GM18511 (cell line): ENCODE measurements at regions not wholly inside any gene's neighbourhood (a gene's known extent, or its start where the extent isn't known, plus 50 kb on each side); places are given as distances from the start of the nearest gene placed in this dataset.

Experiments
- ATAC-seq: cut with Tn5 transposase; IDR thresholded peaks from one replicate; pipeline ENCODE4 v1.9.1; 2021; ENCODE audit warnings: mild to moderate bottlenecking, moderate library complexity; ENCODE audit not compliant: unreplicated experiment

DNA sequence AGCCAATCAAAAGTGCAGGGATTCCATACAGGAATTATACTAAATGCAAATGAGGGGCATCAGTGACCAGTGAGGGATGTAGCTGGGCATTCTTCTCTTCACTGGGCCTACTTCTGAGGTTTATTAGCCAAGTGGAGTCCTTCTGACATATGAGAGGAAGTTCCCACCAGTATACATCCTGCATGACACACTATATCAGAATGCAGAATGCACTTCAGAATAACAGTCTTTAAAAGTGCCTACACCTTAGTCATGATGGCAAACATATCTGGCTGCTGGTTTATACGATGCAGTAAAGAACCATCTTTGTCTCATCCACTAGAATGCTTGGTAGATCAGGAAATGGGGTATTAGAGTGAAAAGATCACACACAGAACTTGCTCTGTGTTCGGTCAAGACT, 180.3 kb upstream of the PPARGC1A start:
- no peak for ATAC-seq

DNA sequence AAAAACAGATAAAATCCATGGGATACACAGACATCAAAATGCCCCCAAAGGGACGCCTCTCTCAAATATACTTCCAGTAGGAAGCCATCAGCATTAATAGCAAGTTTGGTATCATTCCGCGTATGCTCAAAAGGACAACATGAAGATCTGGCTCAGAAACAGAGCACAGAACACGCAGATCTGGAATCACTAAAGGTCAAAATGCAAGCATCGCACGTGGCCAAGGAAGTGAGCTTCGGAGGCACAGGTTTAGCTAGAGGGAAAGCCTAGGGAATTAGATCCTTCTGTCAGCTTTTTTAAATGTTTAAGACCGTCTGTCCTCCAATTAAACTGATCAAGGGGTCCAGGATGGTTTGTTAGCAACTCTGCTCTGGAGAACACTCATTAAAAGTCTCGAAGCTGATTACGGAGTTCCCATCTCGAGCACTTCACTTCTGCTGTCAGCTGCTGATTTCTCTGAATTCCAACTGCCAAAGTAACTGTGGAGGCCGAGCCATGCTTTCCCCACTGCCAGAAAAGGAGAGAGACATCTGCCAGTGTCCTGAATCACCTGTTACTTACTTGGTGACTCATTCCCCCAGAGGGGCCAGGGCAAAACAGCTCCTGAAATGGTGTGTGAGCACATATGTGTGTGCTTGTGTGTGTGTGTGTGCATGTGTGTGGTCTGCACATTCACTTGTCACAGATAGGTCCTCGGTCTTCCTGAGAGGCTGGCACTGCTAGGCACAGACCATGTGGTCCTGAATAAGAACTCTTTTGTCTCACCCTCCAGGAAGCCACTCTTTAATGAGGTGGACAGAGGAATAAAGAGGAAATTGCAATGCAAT, 177.7 kb upstream of the PPARGC1A start:
- ATAC-seq: no peak

DNA sequence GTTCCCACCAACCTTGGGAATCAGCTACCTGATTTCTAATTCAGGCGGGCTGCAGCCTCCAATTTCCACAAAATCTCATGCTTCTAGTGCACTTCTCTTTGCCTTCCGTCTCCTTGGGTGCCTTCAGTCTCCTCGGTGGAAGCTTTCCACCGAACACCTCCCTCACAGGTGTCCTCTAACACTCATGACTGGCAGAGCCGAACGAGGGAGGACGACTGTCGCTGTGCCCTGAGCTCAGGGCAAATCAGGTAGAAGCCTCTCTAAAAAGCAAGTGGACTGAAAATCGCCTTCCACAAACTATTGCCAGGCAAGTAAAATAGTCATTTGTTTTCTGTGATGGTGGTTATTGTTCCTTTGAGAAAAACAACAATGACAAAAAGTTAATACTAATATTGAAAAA, 176.1 kb upstream of the PPARGC1A start:
- ATAC-seq: no peak

DNA sequence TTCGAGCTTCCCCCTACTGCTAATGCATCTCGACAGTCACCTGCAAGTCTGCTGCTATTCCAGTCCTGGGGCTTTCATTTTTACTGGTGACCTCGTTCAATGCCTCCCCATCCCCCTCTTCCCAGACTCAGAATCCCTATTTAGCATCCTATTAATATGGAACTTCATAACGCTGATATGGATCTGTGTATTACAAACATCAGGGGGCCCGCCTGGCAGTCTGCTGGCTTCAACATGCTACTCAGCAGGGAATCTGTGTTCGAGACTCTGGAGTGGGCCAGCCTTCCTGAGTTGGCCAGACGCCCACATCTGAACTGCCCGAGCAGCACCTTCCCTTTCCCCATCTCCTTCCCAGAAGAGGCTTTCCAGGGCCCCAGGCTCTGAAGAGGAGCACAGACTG, 173.9 kb upstream of the PPARGC1A start:
- ATAC-seq: no peak

DNA sequence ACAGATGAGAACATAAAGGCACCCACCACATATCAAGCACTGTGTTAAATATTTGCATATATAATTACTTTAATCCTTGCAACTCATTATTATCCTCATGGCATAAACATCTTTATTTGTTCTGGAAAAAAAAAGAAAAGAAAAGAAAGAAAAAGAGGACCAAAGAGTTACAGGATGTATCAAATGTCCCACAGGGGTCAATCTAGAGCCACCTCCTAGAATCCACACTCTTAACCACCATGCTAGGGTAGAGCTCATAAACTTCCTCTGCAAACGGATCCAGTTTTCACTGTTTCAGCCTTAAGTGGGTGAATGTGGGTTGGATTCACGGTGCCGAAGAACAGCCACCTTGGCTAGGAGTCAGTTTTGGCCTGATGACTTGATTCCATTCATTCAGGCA, 171.1 kb upstream of the PPARGC1A start:
- no peak for ATAC-seq

DNA sequence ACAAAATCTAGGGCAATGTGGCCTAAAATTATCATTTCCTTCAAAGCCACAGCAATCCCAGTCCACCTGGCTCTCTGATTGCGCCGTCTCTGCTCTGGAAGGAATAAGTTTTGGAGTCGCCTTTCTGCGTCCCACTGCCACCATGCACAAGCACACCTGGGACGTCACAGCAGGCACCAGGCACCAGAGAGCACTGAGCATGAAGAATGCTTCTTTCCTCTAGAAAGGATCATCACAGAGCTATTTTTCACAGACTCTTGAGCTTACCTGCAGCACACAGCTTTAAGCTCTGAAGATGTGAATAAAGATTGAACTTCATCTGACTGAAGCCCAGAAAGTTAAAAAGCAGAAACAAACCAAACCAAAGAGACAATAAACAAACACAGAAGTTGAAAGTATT, 170.0 kb upstream of the PPARGC1A start:
- ATAC-seq: no peak

DNA sequence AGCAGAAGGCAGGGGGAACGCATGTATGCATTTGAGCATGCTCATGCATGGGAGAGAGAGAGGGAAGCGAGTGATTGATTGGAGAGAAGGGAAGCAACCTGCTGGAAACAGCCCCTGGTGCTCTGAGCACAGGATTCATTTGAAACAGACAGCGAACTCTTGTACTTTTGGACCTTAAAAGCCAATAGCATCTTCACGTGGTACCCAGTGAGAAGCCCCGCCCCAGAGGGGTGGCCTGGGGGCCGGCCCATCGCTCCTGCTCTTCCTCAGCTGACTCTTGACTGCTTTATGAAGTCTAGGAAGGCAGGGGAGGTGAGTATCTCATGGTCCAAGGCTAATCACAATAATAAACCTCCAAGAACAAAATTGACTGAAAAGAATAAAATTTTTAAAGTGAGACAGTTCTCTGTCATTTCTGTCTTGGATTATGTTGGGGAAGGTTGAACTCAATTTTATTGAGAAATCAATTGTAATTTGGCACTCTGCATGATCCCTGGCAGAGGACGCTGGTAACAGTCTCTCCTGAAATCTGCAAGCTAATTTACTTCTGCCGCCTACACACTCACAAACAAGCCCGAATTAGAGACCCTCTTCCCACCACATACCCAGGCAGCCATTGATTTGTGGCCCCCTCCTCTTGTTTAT, 168.2 kb upstream of the PPARGC1A start:
- ATAC-seq: no peak

DNA sequence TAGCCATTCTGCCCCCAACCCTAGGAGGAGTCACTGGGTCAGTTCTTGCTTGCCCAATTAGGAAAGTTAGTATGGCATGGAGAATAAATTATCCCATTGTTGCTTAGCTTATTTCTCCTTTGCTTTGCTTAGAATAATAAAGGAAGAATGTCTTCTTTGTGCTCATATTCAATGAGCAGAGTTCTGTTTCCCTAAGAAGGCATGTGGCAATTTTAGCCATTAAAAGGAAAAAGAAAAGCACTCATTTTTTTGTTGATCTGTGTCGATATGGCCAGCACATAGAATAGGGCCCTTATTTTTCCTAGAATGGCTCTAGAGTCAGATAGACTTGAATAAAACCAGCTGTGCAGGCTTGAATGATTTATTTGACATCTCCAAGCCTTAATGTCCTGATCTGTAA, 166.4 kb upstream of the PPARGC1A start:
- ATAC-seq: no peak

DNA sequence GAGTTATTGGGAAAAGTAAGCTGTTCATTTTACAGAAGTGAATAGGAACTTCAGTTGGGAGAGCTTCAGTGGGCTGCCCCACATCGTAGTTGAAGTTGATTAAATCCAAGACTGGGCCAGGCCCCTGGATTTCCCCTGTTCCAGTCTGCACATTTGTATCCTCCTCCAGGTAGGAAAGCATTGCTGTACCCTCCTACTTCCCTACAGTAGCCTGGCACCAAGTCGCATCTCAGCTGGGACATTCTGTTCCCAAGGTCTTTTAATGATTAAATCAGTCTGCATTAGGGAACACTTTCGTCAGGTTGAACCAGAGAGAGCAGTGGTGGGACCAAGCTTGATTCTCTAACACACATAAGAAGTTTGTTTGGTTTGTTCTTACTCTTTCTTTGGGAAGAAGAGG, 165.8 kb upstream of the PPARGC1A start:
- no peak for ATAC-seq

DNA sequence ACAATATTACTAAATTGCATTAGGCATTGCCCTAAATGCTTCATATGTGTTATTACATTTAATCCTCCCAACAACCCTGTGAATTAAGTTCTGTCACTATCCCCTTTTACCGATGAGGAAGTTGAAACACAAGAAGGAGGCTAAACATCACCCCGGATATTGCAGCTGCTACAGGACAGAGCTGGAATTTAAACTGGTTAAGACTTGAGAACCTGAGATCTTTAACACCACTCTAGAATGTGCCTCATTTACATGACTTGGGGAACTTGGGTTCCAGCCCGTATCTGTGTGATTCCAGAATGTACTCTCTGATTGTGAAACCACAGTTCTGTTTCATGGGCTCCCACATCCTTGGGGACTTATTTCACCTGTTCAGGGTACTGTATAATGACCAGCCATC, 165.1 kb upstream of the PPARGC1A start:
- ATAC-seq: no peak

DNA sequence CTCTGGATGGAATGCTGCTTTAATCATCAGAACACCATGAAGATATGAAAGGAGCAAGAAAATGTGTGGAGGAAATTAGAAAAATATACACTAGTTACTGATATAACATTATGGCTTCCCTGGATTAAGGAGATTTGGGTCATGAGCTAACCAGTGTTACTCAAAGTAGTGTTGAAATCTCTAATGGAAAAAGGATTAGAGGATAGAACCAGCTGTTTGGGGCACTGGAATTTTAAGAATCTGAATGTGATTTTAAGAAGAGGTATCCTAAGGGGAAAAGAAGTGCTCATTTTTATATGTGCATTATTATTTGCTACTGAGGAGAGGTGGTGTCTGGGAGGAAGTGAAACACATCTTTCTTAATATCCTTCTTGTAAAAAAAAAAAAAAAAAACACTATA, 164.1 kb upstream of the PPARGC1A start:
- ATAC-seq: no peak

DNA sequence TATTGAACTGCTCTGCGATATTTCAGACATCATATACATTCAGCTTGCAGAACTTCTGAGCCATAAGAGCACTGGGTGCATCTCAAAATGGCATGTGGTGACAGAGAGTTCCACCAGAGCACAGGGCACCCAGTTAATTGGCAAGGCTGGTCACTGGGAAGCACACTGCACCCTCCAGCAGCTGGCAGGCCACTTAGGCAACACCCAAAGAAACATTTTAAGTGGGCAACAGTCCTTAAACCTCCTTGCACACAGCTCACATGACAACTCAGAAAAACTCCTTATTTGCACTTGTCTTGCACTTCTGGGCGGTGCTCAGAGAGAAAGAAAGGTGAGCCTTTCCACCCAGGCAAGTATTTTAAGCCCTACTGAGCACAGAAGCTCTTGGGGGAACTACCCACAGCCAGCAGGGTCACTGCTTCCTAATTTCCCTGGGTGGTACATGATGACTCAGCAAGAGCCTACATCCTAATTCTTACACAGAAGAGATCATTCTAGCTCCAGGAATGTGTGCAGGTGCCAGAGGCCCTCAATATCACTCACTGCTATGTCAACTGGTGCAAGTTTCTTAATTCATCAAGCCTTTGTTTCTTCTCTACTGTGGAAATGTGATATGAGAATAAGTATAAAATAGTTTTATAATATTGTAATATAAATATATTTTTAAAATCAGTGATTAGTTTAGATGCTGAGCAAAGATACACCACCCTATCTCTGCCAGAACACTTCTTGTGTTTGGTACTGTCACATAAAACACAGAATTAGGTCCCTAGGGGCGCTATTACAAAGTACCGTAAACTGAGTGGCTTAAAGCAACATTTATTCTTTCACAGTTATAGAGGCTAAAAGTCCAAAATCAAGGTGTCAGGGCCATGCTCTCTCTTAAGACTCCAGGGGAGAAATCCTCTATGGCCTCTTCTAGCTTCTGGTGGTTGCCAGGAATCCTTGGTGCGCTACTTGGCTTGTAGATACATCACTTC, 155.1 kb upstream of the PPARGC1A start:
- ATAC-seq: no peak

DNA sequence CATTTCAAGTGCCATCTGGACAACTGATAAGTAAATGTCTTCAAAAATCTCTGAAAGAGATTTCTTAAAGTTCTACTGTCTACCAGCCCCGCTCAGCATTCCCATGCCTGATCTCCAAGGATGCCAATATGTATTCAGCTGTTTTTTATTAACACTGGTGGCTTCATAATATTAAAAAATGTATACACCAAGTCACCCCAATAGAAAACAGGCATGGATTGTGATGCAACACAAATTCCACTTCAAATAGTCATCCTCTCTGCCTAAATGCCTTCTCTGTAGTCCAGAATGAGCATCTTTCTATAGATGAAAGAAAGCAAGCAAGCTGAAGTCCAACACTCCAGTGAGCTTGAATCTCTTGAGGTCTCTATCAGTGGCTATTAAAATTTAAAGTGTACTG, 152.2 kb upstream of the PPARGC1A start:
- ATAC-seq: no peak

DNA sequence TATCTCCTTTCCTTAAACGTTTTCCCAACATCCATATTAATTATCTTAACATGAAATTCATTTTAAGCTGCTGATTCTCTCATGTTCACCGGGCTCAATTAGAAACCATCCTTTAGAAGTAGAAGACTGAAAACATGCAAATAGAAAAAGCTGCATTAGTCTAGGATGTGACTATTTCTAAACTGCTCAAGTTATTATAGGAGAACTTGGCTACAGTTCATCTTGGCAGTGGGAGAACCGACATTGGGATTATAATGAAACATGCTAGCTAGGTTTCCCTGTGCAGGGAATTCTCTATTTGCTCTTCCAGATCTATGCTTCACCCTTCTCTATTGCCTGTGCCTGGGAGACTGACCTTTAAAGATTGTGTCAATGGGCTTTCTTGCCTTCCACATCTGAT, 151.0 kb upstream of the PPARGC1A start:
- ATAC-seq: no peak

DNA sequence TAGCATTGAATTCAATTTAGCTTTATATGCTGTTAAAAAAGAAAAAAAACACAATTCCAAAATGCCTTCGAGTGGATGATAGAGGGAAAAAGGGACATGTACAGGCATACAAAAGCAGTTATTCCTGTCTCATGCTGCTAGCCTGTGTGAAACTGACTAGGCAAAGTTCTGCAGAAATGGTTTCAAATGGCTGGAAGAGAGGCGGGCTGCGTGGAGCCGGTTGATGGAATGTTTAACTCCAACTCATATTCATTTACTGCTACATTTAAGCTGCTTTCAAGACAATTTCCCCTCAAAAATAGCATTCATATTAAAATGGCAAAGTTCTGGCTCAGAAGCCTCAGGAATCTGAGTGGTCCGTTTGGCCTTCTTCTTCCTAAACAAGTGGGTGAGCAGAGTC, 143.8 kb upstream of the PPARGC1A start:
- ATAC-seq: no peak

DNA sequence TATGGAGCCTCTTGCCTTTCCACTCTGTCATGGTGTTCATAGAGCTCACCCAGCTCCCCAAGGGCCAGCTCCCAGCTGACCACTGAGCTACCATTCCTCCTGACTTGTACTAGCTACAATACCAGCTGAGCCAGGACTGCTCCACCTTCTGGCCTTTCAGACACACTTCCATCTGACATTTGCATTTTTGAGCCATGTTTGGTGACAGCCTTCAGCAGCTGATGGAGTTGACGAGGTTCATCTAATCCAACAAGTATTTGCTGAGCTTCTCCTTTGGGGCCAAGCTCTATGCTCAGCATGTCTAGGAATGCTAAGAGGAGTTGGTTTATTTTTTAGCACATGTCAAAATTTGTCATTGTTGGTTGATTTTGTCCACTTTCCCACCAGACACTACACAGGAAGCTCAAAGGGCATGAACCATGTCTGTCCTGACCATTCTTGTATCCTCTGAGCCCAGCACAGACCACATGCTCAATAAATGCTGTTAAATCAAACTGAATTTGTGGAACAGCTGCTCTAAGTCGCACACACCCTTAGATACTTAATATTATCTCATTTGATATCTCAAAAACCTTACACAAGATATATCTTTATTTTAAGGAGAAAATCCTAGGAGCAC, 142.6 kb upstream of the PPARGC1A start:
- ATAC-seq: no peak

DNA sequence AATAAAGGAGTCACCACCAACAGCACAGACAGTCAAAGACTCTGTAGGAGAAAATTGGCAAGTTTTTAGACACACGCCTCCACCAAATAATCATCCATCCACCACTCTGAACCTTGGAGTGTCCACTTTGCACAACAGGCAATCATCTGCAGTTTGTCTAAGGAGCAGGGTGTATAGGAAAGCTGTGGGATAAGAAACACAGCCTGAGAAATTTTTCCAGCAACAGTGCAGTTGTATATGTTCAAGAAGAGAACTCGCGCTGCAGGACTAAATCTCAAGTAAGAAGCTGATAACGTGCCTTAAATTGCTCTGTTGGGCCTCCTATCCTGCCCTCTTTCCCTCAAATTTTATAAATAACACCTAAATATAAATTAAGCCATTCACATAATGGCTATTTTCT, 136.7 kb upstream of the PPARGC1A start:
- ATAC-seq: no peak

DNA sequence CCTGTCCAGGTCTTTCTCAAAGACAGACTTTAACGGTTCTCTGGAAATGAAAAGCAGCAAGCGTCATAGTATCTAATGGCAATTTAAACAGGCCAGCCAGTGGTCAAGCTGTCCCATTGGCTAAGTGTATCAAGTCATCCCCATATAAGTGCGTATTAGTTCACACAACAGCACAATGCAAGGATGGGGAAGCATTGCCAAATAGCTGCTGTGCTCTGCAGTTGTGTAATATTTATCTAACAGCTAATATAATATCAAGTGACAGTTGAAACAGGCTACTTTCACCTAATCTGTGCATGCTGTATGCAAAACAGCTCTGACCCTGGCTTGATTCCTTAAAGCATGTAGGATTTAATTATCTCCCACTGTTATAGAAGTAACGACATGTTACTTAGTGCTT, 134.8 kb upstream of the PPARGC1A start:
- no peak for ATAC-seq

DNA sequence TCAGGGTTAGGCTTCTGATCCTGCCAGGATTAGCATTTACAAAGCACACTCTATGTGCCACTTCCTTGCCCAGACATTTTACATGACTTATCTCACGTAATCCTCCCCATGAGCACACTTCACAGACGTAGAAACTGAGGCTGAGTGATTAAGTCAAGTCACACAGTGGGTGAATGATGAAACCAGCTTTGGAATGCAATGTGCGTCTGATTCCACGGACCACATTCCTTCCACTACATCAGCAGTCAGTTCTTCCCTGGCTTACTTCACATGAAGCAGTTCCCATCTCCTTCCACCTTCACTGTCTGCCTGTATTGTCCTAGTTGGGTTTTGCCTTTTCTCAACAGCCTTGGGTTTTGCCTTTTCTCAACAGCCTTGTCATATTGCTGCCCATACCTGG, 134.3 kb upstream of the PPARGC1A start:
- no peak for ATAC-seq

DNA sequence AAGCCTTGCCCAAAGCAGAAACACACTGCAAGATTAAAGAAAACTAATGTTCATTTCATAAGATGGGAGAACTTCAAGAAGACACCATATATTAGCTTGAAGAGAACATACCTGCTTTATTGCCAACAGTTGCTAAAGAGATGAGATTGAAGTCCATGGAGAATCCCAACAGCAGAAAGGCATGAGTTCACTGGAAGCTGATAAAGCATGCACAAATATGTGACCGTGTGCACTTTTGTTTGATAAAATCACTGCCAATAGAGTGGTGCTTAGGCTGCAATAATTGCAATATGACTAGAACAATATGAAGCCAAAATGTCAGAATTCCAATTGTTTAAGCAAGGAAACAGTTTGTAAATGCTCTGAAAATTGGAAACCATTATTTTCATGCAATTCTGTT, 125.9 kb upstream of the PPARGC1A start:
- ATAC-seq: no peak
